ENCODE measurements at regions not wholly inside any gene's neighbourhood (a gene's known extent, or its start where the extent isn't known, plus 50 kb on each side); places are given as distances from the start of the nearest gene placed in this dataset.

GRCh38 chr3:150114273-150114672 is 143.6 kb upstream of the PFN2 start:
- H3K9ac ChIP-seq (ENCODE audit: low read length): no peak overlapping the region
- H3K79me2 ChIP-seq (ENCODE audit: insufficient read depth, low read length): no peaks in the 10 kb centered on the region
- RAD21 ChIA-PET (ENCODE audit: low non-redundant PET in 1 of 2, low total read pairs in 2 of 2, uncharacterized antibody in 2 of 2, unreplicated experiment in 2 of 2): no interaction called here
- no peak overlapping the region for H3K4me2 ChIP-seq (ENCODE audit: low read length)
- H2AFZ ChIP-seq (ENCODE audit: low read depth, low read length, poor library complexity, severe bottlenecking): no peak overlapping the region
- H3K4me1 ChIP-seq (ENCODE audit: control insufficient read depth in 1 of 2, insufficient read depth in 2 of 2, low read length in 2 of 2): no peaks in the 10 kb centered on the region
- BruUV-seq (replicated peaks): no TSS peak
- H3K27ac ChIP-seq (ENCODE audit: low read depth, low read length): no peak overlapping the region
- CTCF ChIA-PET: no interaction called here
- no peaks in the 10 kb centered on the region for H4K20me1 ChIP-seq (ENCODE audit: insufficient read depth)
- no peak overlapping the region for H3K4me3 ChIP-seq (replicated peaks in 1 of 2; ENCODE audit: low read depth in 1 of 2, low read length in 2 of 2)
- H3K36me3 ChIP-seq (ENCODE audit: control insufficient read depth in 1 of 2, insufficient read depth in 2 of 2, low read length in 2 of 2): no peaks in the 10 kb centered on the region
- TF ChIP-seq EGR1 (IDR thresholded peaks at IDR 0.05; ENCODE audit: low read depth): no peak
- TF ChIP-seq ZBTB33 (IDR thresholded peaks at IDR 0.05; ENCODE audit: extremely low read depth, insufficient replicate concordance, low read length): no peak
- intact Hi-C loops (cut with micrococcal nuclease): no loop called here
- H3K9me2 ChIP-seq (ENCODE audit: insufficient read depth): 0 out of 2 replicates have a peak, but pooled peaks cover 4% of the 10 kb centered on the region
- no peaks in the 10 kb centered on the region for H3K27me3 ChIP-seq (ENCODE audit: insufficient read depth, low read length)
- ATAC-seq (no peak), DNase-seq (ENCODE audit: low read depth, low spot score) (no peak)
- POLR2A ChIA-PET: no interaction called here
- no peaks in the 10 kb centered on the region for H3K9me3 ChIP-seq (ENCODE audit: control insufficient read depth in 1 of 2, insufficient read depth in 1 of 2, low read depth in 1 of 2, low read length in 2 of 2)

GRCh38 chr3:150110097-150110496 is 139.4 kb upstream of the PFN2 start:
- no peak for DNase-seq (ENCODE audit: low read depth, low spot score)
- no peak overlapping the region for H3K4me2 ChIP-seq (ENCODE audit: low read length)
- H3K27ac ChIP-seq (ENCODE audit: low read depth, low read length): no peak overlapping the region
- ChIA-PET RAD21 (ENCODE audit: low non-redundant PET in 1 of 2, low total read pairs in 2 of 2, uncharacterized antibody in 2 of 2, unreplicated experiment in 2 of 2) (no interaction called here), CTCF (no interaction called here), POLR2A (no interaction called here)
- 0 out of 2 replicates have a peak, but pooled peaks cover 4% of the 10 kb centered on the region for H3K9me2 ChIP-seq (ENCODE audit: insufficient read depth)
- H3K9me3 ChIP-seq (ENCODE audit: control insufficient read depth in 1 of 2, insufficient read depth in 1 of 2, low read depth in 1 of 2, low read length in 2 of 2): no peaks in the 10 kb centered on the region
- BruUV-seq (replicated peaks): no TSS peak
- TF ChIP-seq FOSL1 (IDR thresholded peaks at IDR 0.05; ENCODE audit: low read depth): no peak
- no peak for TF ChIP-seq CEBPB (IDR thresholded peaks at IDR 0.05; ENCODE audit: low read depth)
- TF ChIP-seq POLR2AphosphoS5 (IDR thresholded peaks at IDR 0.05; ENCODE audit: low read depth, low read length): no peak
- no peak for TF ChIP-seq SIN3A (IDR thresholded peaks at IDR 0.05; ENCODE audit: low read depth)
- no peak for TF ChIP-seq EZH2 (IDR thresholded peaks at IDR 0.05)
- no peak for TF ChIP-seq REST (IDR thresholded peaks at IDR 0.05; ENCODE audit: low read depth)
- TF ChIP-seq CBX3 (IDR thresholded peaks at IDR 0.05; ENCODE audit: low read depth): no peak
- TF ChIP-seq ZNF274 (IDR thresholded peaks at IDR 0.05; ENCODE audit: low read depth, low read length): no peak
- no peak for TF ChIP-seq JUND (IDR thresholded peaks at IDR 0.05)
- H4K20me1 ChIP-seq (ENCODE audit: insufficient read depth): no peaks in the 10 kb centered on the region
- intact Hi-C loops (cut with micrococcal nuclease): no loop called here
- no peaks in the 10 kb centered on the region for H3K79me2 ChIP-seq (ENCODE audit: insufficient read depth, low read length)
- H3K4me3 ChIP-seq (replicated peaks in 1 of 2; ENCODE audit: low read depth in 1 of 2, low read length in 2 of 2): no peak overlapping the region
- H3K4me1 ChIP-seq (ENCODE audit: control insufficient read depth in 1 of 2, insufficient read depth in 2 of 2, low read length in 2 of 2): peaks cover 0 to 5% of the 10 kb centered on the region in 2 experiments; a peak in 2 of 4 replicates
- no peak overlapping the region for H2AFZ ChIP-seq (ENCODE audit: low read depth, low read length, poor library complexity, severe bottlenecking)
- H3K27me3 ChIP-seq (ENCODE audit: insufficient read depth, low read length): no peaks in the 10 kb centered on the region
- H3K9ac ChIP-seq (ENCODE audit: low read length): no peak overlapping the region
- no peaks in the 10 kb centered on the region for H3K36me3 ChIP-seq (ENCODE audit: control insufficient read depth in 1 of 2, insufficient read depth in 2 of 2, low read length in 2 of 2)
- no peak for ATAC-seq

All from HCT116 (cell line).